Omental fat pad (tissue), 3 donors: ENCODE measurements at regions not wholly inside any gene's neighbourhood (a gene's known extent, or its start where the extent isn't known, plus 50 kb on each side); places are given as distances from the start of the nearest gene placed in this dataset.

Experiments
- ATAC-seq: fragments of 150-250 bp; one replicate; pipeline ENCODE4 v1.9.1; 2016; ENCODE audit warnings: mild to moderate bottlenecking, moderate library complexity; ENCODE audit not compliant: low FRiP score
- DNase-seq: peaks from one replicate; pipeline ENCODE4 v3.0.0-alpha.2; 2019; ENCODE audit warnings: low spot score
- TF ChIP-seq, protein P1 (sequence below), 3 donors: fragments of 450-650 bp; IDR thresholded peaks; one replicate each; pipeline ENCODE4 v1.5.1; 2016 to 2017; ENCODE audit warnings: antibody characterized with exemption in 3 of 3, mild to moderate bottlenecking in 3 of 3, moderate library complexity in 2 of 3

DNA sequence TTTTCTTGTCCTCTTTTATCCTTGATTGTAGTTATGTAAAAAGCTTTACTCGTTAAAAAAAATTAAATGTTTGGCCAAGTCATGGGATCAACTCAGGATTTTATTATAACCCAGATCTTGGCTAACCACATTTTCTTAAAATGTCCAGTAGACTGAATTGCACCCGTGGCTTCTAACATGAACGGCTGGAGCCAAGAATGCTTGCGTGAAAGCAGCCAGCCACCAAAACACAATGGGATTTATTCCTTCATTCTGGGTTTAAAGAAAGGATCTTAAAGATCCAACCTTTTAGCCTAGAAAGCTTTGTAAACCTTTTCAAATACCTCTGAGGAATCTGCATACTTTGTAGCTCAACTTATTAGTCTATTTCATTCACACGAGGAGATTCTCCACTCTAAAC, 404.4 kb downstream of the USP25 start:
- DNase-seq (no peak), ATAC-seq (no peak)
- TF ChIP-seq, protein P1, sequence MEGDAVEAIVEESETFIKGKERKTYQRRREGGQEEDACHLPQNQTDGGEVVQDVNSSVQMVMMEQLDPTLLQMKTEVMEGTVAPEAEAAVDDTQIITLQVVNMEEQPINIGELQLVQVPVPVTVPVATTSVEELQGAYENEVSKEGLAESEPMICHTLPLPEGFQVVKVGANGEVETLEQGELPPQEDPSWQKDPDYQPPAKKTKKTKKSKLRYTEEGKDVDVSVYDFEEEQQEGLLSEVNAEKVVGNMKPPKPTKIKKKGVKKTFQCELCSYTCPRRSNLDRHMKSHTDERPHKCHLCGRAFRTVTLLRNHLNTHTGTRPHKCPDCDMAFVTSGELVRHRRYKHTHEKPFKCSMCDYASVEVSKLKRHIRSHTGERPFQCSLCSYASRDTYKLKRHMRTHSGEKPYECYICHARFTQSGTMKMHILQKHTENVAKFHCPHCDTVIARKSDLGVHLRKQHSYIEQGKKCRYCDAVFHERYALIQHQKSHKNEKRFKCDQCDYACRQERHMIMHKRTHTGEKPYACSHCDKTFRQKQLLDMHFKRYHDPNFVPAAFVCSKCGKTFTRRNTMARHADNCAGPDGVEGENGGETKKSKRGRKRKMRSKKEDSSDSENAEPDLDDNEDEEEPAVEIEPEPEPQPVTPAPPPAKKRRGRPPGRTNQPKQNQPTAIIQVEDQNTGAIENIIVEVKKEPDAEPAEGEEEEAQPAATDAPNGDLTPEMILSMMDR (IDR thresholded peaks at IDR 0.05), result no peak

DNA sequence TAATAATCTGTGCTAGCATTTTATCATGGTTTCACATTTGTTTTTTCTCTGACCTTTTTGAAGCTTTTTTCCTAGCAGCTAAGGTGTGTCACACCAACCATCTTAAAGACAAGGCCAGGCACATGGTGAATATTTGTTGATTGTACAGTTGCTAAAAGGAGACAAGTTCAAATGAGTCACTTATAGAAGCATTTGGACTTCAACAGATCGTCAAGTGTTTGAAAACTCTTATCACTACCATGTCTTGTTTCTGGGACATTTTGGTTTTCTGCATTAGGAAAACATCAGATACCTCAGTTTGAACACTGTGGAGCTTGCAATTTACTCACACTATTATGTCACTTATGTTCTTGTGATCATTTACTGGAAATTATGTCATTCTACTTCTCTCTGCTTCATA, 407.3 kb downstream of the USP25 start:
- ATAC-seq (no peak), DNase-seq (no peak)
- TF ChIP-seq, protein P1 (IDR thresholded peaks at IDR 0.05), result no peak

DNA sequence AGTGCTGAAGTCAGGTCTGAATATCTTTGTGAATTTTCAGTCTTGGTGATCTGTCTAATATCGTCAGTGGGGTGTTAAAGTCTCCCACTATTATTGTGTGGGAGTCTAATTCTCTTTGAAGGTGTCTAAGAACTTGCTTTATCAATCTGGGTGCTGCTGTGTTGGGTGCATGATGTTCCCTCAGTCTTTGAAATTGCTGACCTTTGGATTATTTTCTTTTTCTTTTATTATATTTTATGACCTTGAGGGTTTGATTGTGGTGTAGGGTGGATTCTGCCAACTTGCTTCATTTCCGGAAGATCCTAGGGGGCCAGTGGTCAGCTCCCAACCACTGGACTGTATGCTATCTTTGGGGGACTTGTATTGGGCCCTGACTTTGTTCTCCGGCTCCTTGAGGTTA, 415.3 kb downstream of the USP25 start:
- DNase-seq, result no peak
- no peak for ATAC-seq
- TF ChIP-seq, protein P1 (IDR thresholded peaks at IDR 0.05), result no peak

DNA sequence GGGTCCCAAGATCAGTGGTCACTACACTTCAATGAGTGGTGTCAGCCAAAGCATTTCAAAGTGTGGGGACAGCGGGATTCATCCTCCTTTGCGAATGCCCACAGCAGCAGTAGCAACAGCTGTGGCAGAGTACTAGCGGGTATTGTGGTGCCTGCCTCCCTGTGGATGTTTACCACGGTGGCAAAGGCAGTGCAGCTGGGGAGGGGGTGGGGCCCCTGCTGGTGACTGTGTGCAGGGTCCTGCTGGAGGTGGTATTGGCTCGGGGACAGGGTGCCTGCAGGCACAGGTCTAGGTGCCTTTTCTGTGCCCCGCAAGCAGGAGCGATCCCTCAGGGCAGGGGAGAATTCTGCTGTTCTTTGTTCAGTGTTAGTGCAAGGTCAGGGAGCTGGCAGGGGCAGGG, 415.7 kb downstream of the USP25 start:
- no peak for DNase-seq
- ATAC-seq, result no peak
- TF ChIP-seq, protein P1 (IDR thresholded peaks at IDR 0.05), result no peak

DNA sequence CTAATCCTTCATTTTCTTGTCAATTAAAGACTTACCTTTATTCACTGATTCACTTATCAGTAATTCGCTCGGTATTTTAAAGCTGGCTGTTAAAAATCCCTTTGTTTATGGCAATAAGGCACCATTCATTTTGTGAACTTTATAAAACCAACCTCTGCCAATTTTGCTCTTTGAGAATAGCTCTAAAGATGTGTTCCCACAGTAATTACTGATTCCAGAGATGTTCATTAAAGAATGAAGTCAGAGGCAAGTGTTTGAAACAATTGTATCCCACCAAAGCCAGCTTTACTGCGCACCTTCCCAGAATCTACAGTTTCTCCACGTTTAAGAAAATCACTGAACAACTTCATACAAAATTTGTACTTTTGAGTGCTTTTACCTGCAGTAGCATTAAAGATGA, 424.5 kb downstream of the USP25 start:
- TF ChIP-seq, protein P1 (IDR thresholded peaks at IDR 0.05), result no peak
- ATAC-seq (no peak), DNase-seq (no peak)

DNA sequence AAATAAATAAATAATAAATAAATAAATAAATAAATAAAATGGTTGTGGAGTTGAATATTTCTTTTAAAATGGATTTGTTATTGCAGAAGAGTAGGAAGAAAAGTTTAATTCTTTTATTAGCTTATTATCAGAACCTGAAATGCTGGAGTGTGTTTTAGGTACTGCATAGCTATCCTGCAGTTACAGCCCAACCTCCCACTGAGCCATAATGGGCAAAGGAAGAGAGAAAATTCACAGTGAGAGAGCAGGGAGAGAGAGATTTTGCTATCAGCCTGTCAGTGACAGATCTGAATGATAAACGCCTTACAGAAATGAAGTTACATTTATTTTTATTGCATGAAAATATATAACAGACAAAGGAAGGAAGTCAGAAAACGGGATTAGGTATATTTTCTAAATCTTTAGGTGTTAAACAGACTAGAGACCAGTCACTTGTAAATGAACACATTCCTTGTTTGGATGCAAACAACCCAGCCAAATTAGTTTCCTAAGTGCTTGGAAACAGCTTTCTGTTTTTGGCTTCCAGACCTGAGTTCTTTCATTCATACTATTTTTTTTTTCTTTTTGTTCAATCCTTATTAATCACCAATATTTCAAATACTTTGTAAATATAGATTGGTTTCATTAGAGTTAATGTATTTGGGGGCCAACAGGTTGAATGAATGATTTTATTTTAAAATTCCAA, 425.3 kb downstream of the USP25 start:
- ATAC-seq, result no peak
- TF ChIP-seq, protein P1 (IDR thresholded peaks at IDR 0.05), result no peak

DNA sequence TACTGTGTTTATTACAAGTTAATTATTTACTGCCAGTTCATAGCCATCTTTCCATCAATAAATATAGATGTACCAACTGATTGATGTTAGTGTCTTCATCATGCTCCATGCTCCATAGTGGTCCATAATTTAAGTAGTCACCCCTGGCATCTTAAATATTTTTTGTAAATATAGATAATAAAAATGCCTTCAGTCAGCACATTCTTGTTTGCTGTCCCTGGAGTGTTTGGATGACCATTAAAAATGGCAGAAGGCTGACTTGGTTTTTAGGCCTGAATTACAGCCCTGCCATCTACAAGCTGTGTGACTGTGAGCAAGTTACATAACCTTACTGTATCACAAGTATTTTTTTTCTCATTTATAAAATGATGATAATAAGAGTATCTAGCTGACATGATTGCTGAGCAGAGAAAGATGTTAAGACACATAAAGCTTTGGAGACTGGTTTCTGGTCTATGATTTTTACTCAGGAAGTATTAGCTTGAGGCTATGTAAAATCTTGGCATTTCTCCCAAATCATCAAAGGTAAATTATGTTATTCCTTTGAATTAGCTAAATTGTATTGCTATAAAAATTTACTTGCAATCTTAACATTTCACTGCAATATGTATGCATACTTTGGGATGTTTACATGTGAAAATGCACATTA, 427.2 kb downstream of the USP25 start:
- DNase-seq (no peak), ATAC-seq (no peak)
- TF ChIP-seq, protein P1 (IDR thresholded peaks at IDR 0.05), result no peak

More for the DNA sequence above, 425.3 kb downstream of the USP25 start:
- DNase-seq, result no peak
